ENCODE measurements at regions not wholly inside any gene's neighbourhood (a gene's known extent, or its start where the extent isn't known, plus 50 kb on each side); places are given as distances from the start of the nearest gene placed in this dataset.

GRCh38 chr2:240344904-240345303, 90.6 kb upstream of the GPC1 start:
- TF ChIP-seq CTCF (conservative IDR thresholded peaks at IDR 0.05 in 1 of 2, IDR thresholded peaks at IDR 0.05 in 1 of 2; ENCODE audit: low read depth in 1 of 2, low read length in 2 of 2), result peak in 1 of 2 donors; percentile 14
- TF ChIP-seq EZH2 (IDR thresholded peaks at IDR 0.05; ENCODE audit: low read length, missing control alignments), result no peak
